ENCODE measurements at regions not wholly inside any gene's neighbourhood (a gene's known extent, or its start where the extent isn't known, plus 50 kb on each side); places are given as distances from the start of the nearest gene placed in this dataset.
"Not testable (repeated sequence)": the region's sequence is repeated elsewhere in the genome, so short reads cannot be mapped to it uniquely, and the experiment has no call there.

DNA sequence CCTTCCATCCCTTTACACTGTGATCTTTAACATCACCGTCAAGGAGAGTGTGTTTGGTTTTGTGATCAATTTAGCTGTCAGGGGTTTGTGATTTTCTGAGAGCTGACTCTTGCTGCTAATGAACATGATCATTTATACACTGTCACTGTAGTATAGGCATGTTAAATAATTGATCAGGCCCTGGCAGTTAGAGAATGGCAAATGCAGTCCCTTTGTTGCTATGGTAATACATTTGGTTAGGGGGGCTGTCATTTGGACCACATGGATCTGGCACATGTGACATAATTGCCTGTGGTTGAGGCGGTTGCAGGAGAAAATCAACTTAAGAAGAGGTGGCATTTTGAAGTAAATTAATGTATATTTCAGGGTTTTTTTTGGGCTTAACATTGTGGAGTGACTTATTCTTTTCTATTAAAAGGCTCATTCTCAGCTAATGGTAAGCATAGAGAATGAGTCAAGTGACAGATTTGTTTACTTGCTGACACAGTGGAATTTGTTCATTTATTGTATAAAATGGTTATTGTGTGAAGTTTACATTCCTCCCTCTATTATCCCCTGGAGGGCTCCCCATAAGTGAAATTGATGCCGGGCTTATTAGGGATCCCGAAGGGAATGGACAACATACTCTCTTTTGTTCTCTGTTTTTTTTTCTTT, 114.0 kb downstream of the FHIP1A start:
- DNase-seq = no peak

DNA sequence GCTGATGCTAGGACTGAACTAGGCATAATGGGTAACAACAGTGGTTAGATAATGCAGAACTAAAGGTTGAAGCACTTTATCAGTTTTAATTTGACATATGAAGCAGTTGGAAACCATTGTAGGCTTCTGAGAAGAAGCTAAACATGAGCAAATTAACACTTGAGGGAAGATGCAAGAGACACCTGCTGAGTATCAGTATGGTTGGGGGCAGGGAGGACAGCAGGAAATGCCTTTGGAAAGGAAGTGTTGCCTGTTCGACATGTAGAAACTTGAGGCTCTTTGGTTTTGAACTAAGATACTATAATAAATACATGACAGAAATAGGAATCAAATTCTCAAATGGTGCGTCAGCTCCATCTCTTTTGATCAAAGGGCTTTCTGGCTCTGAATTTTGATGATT, 115.6 kb downstream of the FHIP1A start:
- DNase-seq = no peak

DNA sequence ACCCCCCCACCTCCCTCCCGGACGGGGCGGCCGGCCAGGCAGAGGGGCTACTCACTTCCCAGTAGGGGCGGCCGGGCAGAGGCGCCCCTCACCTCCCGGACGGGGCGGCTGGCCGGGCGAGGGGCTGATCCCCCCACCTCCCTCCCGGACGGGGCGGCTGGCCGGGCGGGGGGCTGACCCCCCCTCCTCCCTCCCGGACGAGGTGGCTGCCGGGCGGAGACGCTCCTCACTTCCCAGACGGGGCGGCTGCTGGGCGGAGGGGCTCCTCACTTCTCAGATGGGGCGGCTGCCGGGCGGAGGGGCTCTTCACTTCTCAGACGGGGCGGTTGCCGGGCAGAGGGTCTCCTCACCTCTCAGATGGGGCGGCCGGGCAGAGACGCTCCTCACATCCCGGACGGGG, 117.5 kb downstream of the FHIP1A start:
- DNase-seq = not testable (repeated sequence)

DNA sequence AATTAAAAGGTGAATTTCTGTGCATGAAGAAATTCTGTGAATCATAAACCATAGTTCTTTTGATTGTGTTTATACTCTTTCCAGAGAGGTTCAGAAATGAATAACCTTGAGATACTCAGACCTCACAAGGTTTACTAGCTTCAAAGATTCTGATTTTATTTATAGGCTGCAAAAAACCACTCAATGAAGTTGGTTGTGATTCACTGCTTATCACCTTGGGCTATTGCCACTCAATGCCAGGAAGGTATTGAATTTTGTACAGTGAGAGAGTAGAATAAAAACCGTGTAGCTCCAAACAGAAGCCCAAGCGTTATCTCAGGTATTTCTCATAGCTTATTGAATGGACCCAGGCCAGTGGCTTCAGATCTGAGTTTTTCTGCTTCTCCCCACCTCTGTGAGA, 118.7 kb downstream of the FHIP1A start:
- DNase-seq = no peak

DNA sequence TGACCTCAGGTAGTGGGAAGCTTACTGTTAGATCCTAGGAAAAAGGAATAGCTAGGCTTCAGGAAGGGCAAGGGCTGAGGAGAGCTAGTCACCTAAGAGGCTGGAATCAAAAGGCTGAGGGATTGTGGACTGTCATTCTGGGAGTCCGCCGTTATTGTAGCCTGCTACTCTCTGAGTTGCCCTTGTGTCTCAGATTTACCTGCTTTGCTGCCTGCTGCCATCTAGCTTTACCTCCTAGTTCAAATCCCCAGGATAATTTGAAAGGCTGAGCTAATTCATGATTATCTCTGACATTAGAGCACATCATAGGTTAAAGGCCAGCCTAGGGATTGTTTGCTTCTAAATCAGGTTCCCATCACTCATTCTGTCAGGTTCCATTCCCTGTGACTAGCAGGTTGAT, 120.2 kb downstream of the FHIP1A start:
- DNase-seq = no peak

DNA sequence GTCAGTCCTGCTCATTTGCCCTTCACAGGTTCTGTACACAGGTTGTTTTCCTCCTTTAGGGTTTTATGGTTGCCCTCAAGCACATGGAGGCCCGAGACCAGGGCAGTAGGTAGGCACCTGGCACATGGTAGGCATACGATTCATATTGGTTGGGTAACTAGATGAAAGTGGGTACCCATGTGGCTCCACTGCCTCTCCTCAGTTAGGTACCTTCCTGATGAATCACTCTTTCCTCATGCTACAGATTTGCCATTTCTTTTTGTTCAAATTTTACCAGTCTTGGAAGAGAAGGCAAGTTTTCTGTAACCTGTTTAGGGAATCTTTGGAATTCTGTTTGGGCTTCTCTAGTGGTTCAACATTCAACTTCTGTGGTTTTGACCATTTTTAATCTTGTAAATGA, 121.3 kb downstream of the FHIP1A start:
- no peak for DNase-seq

DNA sequence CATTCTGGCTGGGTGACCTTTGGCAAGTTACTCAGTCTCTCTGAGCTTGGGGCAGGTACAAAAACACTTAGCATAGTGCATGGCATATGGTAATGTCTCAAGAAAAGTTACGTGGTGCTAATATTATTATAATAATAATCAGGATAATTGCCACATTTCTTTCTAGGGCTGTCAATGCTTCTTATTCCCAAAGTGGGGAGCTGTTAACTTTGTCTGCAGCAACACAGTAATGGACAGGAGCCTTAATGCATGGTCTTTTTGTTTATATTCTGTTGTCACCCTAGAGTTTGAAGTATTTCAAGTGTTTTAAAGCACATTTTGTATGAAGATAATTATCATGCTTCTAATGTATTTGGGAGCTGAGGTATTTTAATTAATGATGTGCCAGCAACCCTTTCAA, 121.8 kb downstream of the FHIP1A start:
- DNase-seq = no peak

DNA sequence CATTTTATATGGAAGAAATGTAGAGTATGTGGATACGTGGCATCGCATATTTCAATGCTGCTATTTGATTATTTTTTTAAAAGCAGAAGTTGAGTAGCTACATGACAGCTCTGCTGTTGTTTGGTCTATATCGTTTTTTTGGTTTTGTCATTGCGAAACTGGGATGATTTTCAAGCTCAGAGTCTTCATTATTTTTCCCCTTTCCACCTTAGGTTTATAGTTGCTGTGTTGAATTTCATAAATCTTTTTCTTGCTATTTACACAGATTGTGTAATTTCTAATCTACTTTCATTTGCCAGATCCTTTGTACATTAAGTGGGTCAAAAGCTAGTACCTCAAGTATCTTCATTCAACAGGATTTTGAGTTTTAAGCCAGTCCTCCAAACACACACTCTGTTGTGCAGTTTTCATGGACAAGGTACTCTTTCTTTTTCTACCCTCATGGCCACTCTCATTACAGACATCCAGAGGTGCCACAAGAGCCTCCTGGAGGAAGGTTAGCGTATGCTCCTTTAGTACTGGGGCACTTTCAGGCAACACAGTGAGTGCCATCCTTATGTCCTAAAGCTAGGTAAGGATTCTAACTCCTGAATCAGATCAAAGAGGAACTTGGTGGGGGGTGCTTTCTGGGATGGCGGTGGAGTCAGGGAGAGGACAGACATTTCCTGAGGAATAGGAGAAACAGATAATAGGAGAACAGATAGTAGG, 123.2 kb downstream of the FHIP1A start:
- peak; percentile 29 for DNase-seq

DNA sequence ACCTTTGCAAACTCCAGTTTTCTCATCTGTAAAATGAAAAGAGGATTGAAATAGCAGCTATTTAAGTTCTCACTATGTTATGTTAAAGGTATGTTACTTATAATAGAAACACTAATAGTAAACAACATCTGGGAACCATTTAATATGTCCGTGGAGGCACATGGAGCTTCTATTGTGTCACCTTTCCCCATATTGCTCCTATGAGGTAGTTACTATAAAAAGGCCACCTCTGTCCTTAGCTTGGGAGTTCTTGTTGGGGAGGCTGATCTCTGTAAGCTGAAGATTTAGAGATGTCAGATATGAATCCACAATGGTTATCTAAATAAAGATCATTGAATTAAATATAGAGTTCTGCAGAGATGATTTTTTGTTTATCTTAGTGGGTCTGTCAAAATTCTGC, 125.2 kb downstream of the FHIP1A start:
- DNase-seq = no peak

DNA sequence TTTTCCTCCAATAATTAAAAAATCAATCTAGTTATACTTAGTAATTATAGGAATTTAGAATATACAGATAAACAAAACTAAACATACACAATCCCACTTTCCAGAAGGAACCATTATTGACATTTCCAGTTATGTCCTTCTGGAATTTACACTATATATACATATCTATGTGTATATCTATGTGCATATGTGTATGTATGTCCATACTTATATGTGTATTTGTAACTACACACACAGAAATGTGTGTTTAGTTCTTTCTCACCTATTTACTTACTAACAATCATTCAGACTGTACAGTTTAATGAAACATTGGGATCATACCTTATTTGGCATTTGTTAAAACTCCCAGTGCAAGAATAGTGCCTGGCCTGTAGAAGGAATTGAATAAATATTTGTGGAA, 126.4 kb downstream of the FHIP1A start:
- DNase-seq = no peak

DNA sequence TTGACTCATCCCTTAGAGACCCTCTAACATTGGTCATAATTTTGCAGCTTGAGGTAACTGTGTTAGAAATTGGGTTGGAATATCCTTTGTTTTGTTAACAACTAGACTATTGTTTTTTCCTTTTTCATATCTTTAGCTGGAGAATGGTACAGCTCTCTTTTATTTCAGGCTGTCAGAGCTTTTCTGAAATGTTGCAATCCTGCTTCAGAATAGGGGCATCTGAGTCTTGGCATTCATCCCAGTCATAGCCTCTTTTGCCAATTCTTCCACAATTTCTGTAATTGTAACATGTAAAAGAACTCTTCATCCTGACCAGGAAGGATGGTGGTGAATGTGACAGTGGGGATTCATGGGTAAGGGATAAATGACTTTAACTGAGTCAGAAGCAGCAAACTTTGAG, 128.7 kb downstream of the FHIP1A start:
- DNase-seq = no peak

DNA sequence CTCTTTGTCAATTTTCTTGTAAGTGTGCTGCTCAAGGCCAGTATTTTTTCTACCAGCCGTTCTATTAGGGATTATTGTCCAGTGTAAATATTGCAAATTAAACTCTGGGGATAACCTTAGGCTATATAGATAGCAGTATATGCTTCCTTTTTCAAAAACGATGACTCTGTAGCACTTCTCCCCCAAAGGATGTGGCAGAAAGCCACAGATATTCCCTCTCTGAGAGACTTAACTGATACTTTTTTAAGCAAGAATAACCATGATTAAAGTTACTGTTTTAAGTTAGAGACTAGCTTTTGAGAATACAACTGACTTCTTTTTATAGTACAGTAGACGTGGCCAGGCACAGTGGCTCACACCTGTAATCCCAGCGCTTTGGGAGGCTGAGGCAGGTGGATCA, 130.0 kb downstream of the FHIP1A start:
- no peak for DNase-seq

DNA sequence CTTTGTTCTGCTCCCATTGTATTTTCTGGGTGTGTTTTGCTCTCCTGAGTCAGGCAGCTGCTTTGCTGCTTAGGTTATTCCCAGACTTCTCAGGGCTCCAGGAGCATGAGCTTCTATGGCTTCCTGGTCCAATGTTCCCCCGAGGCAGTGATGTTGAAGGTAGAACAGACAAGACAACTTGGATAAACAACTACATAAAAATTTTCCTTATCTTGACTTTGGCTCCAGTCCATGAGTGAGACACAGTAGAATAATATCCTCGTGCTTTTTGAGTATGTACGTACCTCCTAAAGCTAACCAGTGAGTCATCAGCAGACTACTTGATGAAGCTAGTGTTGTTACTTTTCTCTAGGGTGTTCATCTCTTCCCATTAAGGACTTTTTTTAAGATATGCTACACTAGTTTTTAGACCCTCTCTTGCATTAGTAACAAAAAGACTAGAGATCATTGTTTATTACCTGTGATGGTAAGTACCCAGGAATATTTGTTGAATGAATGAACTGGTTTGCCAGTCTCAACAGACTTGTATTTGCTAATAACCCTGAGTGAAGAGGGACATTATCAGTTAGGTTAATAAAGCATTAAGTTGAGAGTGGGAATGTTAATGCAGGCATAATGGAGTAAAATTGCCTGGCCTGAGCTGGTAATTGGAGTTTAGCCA, 131.9 kb downstream of the FHIP1A start:
- no peak for DNase-seq

DNA sequence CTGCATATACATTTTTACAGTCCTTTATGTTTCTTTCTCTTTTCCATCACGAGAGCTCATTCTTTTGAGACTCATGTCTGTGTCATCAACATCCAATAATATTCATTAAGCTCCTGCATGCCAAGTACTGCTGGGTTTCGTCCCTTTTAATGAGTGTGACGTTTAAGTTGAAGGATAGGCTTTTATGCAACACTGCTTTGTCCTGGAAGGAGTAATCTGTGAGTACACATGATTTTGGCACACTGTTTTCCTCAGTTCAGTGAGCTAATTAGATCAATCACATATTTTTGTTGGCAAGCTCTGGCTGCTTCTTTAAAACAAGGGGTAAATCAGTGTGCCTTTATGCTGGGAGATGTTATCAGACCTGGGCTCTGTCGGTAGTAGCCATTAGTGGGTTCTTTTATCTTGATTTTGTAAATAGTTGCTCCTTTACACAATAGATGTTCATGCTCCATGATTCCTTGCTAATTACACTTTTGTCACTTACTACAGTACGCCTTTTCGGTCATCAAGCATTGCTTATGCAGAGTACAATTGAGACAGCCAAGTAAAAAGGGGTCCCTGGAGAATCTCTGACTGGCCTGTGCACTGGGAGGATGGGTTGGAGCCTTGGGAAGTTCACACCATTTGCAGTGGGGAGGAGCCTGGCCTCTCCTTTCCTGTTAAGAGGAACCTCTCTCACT, 132.6 kb downstream of the FHIP1A start:
- no peak for DNase-seq

DNA sequence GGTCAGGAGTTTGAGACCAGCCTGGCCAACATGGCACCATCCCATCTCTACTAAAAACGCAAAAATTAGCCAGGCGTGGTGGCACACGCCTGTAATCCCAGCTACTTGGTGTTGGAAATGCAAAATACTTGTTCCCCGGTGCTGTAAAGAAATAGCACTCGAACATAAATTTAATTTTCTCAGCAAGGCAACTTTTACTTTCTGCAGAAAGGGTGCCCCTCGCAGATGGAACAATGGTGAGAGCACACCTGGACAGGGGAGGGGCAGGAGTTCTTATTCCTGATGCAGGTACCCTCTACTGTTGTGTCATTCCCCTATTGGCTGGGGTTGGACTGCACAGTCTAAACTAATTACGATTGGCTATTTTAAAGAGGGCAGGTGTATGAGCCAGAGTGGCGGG, 139.7 kb downstream of the FHIP1A start:
- no peak for DNase-seq

DNA sequence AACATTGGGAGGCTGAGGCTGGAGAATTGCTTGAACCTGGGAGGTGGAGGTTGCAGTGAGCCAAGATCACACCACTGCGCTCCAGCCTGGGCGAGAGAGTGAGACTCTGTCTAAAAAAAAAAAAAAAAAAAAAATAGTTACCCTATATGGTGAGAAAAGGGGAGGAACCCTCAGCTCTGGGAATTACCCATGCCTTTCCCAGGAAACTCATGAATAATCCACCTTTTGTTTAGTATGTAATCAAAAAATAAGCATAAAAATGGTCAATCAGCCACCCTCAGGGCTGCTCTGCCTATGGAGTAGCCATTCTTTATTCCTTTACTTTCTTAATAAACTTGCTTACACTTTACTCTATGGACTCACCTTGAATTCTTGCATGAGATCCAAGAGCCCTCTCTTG, 140.4 kb downstream of the FHIP1A start:
- DNase-seq = not testable (repeated sequence)

DNA sequence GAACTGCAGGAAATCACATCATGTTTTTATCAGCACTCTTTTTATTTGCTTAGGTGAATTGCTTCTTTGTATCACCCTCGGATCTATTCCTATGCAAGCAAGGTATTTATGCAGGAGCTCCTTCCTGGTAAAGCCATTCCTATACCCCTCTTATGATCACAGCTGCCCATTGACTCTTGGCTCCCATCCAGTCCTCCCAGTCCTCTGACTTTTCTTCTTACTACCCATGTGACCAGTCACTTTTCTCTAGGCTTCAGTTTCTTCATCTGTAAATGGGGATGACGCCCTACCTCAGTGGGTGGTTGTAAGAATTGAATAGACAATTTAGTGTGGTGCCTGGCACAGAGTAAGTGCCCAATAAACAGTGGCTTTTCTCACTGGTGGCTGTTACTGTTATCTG, 144.9 kb downstream of the FHIP1A start:
- no peak for DNase-seq

DNA sequence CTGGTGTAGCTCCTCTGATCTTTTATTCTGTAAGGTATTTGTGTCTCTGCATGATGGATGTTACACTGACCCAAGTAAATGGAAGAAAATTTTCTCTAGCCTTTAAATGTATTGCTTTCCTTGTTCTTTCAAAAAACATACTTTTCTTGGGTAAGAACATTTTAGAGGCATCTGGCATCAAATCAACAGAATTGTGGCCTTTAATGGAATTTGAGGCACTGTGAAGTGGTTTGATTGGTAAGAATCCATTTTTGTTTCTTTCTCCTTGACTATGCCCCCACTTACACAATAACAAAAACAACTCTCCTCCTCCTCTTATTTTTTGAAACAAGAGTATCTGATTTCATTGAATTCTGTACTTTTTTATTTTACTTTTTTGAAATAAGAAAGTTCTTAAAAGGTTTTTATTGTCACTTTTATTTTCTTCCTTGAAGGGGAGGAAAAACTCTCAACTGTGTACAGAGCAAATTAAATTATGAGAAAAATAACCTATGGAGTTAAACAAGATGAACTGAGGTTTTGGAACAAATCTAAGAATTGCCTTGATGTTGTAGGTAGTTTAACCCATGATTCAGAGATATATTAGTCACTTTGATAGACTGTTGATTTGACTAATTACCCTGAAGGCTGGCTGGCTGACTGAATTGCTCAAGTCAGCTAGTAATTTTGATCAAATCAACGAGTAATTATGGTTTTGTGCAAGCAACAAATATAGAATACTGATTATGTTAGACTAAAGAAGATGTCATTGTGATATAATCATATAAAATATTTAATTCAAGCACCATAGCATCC, 146.4 kb downstream of the FHIP1A start:
- DNase-seq = no peak

DNA sequence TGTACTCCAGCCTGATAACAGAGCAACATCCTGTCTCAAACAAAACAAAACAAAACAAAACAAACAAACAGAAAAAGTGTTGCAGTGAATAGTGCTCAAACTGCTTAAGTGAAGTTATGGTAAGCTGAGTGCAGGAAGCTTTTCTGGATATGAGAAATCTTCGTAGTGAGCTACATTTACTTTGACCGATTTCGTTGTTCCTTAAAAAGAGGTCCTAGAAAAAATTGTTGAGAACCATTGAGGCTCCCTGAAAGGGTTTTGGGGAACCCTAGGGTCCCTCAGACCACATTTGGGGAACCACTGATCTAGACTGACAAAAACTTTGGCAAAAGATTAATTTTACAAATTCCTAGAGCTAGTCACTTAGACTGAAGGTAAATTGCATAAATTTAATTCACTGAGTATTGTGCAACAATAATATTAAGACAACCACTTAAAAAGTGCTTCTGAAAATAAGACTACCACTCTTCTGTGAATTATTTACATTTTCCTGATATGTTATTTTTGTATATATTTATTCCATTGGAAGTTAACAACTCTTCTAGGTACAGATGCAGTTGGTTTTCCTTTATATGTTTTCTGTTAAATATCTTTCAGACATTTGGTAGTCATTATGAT, 149.6 kb downstream of the FHIP1A start:
- DNase-seq = no peak

DNA sequence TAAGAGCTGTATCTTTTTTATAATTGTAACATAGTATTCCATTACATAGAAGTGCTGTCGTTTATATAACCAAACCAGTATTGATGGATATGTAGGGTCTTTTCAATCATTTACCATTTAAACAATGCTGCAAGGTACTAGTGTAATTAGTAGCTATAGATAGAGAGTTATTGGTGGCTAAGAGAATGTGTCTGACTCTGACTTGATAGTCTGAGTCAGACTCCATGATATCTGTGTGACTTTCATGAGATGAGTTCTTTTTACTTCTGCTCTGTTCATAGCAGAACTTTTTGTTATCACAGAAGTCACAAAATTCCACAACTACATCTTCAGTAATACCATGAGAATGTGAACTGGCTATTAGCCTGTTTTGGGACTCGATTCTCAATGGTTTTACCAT, 150.6 kb downstream of the FHIP1A start:
- no peak for DNase-seq

DNA sequence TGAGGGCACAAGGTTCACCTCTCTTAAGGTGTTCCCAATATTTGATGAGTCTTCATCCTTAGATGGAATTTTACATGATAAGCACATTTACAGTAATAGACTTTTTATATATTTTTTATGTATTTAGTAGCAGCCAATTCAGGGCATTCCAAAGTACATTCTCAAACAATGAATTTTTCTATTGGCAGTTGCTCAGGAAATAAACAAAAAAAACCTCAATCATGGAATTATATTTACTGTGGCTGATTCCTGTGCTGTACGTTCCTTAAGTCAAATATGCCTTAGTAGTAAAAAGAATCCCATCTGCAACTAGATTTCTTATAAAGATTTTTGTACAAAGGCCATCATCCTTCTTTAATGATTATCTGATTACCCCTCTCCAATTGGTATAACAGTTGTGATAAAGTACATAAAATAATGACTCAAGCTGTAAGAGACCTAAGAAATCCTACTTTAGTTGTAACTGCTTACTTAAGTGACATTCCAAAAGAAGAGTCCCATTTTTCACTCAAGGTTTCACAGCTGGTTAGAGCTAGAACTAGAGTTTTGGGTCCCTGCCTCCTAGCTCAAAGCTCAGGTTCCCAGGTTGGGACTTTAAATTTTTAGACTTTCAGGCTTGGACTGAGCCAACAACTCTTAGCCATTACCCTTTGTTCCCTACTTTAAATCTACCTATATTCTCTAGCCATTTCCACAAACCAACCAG, 152.7 kb downstream of the FHIP1A start:
- no peak for DNase-seq

DNA sequence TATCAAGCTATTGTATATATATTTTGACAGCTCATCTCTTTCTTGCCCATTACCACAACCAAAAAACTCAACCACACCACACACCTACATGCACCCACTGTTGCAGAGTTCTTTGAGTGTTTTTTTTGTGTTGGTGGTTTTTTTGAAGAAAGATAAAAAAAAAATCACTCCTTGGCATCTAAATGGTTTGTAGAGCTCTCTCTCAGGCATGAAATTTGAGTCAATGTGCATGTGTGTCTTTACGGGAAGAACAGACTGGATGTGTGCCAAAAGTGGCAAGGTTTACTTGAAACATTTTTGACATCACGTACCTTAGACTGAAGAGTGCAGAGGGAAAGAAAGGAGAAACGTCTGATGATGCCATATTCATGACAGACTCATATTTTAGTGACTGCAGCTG, 154.2 kb downstream of the FHIP1A start:
- no peak for DNase-seq

All from OCI-M1 (cell line).